Midbrain (tissue), 1 donor: ENCODE measurements at regions not wholly inside any gene's neighbourhood (a gene's known extent, or its start where the extent isn't known, plus 50 kb on each side); places are given as distances from the start of the nearest gene placed in this dataset.

Experiments
- DNase-seq: peaks from one replicate; lab custom pipeline; 2025; lab: John Stamatoyannopoulos, UW

DNA sequence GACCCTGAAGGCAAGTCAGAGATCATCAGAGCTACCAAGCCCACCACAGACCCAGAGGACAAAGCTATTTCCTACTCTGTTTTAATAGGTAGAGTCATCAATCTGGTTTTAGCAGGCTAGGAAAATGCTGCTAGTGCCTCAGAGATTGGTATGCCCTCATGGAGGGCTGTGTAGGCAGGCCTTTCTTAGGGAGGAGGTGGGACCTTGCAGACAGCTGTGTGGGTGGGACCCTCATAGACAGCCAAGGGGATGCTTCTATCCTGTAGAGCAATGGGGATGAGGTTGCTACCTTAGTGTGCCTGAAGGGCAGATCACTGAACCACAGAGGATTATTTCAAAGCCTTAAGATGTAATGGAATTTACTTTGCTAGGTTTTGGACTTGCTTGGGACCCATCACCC is 534.9 kb upstream of the KLF12 start:
- no peak for DNase-seq

GRCh38 chr13:74667656-74668203 is 533.5 kb upstream of the KLF12 start:
- no peak for DNase-seq

DNA sequence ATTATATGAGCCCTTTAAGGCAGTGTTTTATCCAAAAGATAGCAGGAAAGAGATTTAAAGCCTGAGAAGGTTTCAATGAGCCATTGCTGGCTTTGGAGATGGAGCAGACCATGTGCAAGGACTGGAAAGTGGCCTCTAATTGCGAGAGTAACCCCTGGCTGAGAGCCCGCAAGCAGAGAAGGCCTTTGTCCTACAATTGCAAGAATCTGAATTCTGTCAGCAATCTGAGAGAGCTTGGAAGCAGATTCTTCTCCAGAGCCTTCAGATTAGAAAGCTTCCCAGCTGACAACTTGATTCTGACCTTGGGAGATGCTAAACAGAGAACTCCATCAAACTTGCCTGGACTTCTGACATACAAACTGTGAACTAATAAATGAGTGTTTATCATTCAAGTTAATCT is 528.7 kb upstream of the KLF12 start:
- no peak for DNase-seq

- DNase-seq, result no peak
Observed at GRCh38 chr13:74661851-74662250, 527.6 kb upstream of the KLF12 start.

GRCh38 chr13:74657765-74658164 is 523.6 kb upstream of the KLF12 start:
- DNase-seq, result no peak

DNA sequence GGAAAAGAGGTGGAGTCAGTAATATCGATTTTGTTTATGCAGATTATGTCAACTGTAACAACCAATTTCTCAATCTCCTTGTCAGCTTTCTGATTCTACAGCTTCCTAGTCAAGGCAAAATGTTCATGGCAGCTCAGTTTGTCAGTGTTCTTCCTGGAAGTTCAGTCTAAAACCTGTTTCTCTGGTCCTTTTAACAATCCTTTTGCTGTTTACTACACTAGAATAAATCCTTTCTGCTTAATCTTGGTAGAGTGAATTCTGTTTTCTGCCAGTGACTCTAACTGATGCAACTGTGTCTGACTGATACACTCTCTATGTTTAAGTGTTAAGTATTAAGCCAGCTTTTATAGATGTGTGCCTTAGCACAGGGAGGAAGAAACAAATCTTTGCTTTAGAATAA is 516.9 kb upstream of the KLF12 start:
- DNase-seq, result no peak

GRCh38 chr13:74647991-74648390 is 513.8 kb upstream of the KLF12 start:
- no peak for DNase-seq

- DNase-seq, result no peak
Observed at GRCh38 chr13:74647211-74647610, 513.0 kb upstream of the KLF12 start.

GRCh38 chr13:74646091-74646490 is 511.9 kb upstream of the KLF12 start:
- DNase-seq, result no peak

GRCh38 chr13:74645586-74645985 is 511.4 kb upstream of the KLF12 start:
- no peak for DNase-seq

DNA sequence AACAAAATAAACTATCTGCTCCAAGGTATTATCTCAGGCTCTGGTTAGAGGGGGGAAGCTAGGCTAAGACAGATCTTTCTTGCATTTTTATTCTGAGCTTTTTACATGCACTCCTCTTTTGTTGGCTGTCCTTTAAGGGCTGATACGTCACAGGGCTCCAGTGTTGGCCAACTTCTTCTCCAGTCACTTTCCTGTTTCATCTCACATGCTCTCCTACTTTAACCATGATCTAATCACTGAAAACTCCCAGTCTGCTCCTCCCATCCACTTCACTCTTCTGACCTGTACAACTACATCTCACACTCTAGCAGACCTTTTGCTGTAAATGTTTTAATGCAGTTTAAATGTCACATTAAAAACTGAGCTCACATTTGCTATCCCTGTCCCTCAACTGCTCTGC is 510.0 kb upstream of the KLF12 start:
- no peak for DNase-seq

DNA sequence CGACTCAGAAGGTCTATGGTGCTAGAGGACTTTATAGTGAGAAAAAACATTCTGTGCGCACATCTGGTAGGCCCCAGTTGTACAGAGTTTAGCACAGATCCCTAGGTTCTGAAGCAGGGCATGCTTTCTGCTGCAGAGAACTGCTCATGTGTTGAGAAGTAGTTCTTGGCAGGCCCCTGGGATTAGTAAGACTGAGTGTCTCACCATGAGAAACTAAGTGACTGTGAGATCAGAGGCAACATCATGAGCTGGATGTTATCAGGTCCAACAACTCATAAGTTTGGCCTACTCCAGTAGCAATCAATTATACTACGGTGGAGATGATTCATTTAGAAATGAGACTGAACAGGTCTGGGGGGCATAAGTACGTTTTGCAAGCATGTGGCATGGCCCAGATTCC is 507.4 kb upstream of the KLF12 start:
- DNase-seq, result no peak

DNA sequence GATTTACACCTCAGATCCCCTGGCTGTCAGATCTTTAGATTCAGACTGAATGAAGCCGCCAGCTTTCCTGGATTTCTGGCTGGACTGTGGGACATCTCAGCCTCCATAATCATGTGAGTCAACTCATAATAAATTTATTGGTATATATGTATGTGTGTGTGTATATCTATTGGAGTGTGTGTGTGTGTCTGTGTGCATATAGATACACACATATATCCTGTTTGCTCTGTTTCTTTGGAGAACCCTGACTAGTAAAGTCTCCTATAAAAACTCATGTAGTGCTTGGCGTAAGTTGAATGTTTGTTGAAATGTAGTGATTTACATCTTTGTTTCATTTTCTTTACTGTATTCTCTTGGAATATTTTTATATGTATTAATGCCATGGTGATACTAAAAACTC is 499.5 kb upstream of the KLF12 start:
- no peak for DNase-seq

DNA sequence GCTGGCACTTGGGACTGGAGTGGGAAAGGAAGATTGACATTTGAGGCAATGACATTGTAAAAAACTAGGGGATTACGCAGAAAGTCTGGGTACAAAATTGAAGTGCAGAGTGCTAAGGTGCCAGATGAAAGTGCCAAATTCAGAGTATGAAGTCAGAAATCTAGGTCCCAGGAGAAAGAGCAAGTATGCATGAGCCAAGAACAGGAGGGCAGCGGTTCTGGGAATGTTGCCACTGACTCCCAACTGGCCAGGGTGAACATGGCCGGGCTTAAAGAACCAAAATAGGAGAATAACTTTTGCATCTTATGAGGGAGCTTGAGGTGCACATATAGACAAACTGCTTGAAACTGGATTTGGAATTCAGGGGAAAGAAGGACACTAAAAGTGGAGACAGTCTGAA is 495.8 kb upstream of the KLF12 start:
- DNase-seq, result no peak

- no peak for DNase-seq
Observed at GRCh38 chr13:74625541-74625940, 491.3 kb upstream of the KLF12 start.

DNA sequence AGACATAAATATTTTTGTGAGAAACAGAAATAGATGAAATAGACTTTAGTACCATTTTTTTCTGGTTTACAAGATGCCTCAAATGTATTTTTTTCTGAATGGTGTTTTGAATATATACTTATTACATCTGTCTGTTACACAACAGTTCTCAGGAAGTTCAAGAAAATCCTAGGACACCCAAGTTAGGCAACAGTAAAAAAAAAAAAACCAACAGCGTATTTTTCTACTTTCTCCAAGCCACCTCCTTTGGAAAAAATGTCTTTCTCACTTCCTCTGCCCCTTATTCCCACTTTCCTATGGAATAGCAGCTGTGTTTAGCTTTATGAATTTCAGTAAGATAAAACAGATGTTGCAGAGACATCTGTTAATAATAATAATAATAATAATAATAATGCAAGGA is 489.6 kb upstream of the KLF12 start:
- DNase-seq, result no peak

DNA sequence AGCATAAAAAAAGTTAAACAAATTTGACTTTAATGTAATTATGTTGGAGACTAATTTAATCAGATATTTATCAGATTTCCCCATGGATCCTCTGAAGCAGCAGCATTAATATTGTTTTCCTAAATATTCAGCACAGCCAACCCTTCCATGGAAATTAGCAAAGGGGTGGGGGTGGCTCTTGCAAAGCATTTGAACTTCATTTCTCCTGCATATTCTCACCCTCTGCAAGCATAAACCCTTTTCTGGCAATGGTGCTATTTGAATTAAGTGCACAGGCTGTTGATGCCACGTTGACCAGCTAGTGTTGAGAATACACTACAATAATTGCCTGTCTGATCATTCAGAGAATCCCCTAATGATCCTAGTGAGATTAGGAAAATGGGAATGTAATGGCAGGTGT is 488.1 kb upstream of the KLF12 start:
- DNase-seq, result no peak

DNA sequence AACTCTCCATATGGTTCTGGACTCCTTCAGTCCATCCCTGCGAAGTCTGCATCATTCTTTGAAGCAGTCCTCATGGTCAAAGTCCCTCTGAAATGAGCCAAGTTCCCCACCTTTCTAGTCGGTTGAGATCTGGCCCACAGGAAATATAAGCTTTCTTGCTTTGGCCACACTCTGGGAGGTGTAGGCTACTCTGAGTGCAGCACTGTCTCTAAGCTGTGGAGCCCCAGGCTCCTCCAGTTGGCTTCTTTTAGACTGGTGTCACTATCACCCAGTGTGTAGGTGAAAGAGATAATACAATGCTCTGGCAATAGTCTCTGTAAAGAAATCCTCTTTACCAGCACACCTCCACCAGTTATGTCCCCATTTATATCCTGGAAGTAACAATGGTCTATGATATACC is 486.5 kb upstream of the KLF12 start:
- DNase-seq, result no peak

GRCh38 chr13:74620308-74620707 is 486.1 kb upstream of the KLF12 start:
- no peak for DNase-seq

- DNase-seq, result no peak
Observed at GRCh38 chr13:74597526-74597925, 463.3 kb upstream of the KLF12 start.

DNA sequence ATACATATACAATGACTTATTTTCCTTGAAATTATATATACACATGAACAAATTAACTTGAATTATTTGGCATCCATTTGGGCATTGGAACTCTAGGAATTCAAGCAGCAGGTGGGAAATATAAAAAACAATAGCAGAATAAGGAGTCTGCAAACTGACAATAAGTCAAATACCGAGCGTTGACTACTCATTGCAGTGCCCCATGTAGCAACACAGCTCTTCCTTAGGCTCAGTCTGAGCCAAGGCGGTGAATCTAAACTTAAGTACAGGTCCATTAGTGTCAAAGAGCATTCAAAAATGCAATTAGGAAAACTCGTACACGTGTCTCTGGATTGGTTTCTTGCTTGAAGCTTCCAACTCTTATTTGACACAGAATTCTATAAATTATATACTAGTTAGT is 462.5 kb upstream of the KLF12 start:
- DNase-seq, result no peak

DNA sequence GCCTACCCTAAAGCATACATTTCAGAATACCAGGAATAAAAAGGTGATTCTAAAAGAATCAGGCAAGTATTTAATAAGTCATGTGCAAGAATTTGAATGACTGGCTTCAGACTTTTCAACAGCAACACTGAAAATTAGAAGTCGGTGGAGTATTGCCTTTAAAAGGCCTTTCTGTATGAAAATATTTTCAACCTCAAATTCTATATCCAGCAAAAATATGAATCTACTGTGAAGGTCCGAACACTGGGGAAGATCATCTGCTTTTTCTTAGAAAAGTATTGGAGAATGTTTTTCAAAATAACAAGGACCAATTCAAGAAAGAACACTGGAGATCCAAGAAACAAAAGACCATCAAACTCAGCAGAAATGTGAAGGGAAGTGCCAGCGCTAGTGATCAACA is 459.5 kb upstream of the KLF12 start:
- DNase-seq, result no peak

- no peak for DNase-seq
Observed at GRCh38 chr13:74586847-74587246, 452.6 kb upstream of the KLF12 start.

GRCh38 chr13:74576420-74576819 is 442.2 kb upstream of the KLF12 start:
- DNase-seq, result no peak

DNA sequence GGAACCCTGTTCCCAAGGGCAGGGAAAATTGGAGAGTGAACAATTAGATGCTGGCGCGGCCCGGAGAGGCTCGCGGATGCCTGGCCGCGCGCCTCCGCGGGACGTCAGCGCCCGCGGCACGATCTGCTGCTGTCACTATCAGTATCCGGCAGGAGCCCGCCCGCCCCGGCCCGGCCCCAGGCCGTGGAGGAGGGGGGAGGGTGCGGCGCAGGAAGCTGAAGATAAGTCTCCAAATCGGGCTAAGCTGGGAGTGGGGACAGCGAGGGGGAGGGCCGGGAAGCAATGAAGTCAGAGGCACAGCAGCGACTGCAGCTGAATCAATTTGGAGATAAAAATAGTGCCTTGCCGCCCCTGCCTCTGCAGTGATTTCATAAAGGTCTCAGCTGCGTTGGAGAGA is 441.5 kb upstream of the KLF12 start:
- peak; percentile 52 for DNase-seq
